Panc1 (cell line): ENCODE measurements at regions not wholly inside any gene's neighbourhood (a gene's known extent, or its start where the extent isn't known, plus 50 kb on each side); places are given as distances from the start of the nearest gene placed in this dataset.

ENCODE experiments used
- POLR2AphosphoS5 ChIP-seq: IDR thresholded peaks from 2 replicates; pipeline ENCODE4 v1.6.1; 2012; ENCODE audit warnings: mild to moderate bottlenecking, low read depth, low read length, moderate library complexity
- SIN3A ChIP-seq: IDR thresholded peaks from 2 replicates; pipeline ENCODE4 v1.6.1; 2012; ENCODE audit warnings: low read depth, mild to moderate bottlenecking, low read length, moderate library complexity, borderline replicate concordance; ENCODE audit not compliant: insufficient read depth
- TF ChIP-seq, protein P1 (sequence below): fragments of 450-650 bp; IDR thresholded peaks from 2 replicates; pipeline ENCODE4 v1.5.1; 2017; ENCODE audit warnings: mild to moderate bottlenecking
- TF ChIP-seq, protein P2 (sequence below), 2 experiments: IDR thresholded peaks; 2 replicates each; pipeline ENCODE4 v1.6.1; 2011 to 2012; ENCODE audit warnings: low read depth in 2 of 2, control low read depth in 1 of 2, low read length in 1 of 2, mild to moderate bottlenecking in 1 of 2, moderate library complexity in 1 of 2; ENCODE audit not compliant: insufficient read depth in 1 of 2

DNA sequence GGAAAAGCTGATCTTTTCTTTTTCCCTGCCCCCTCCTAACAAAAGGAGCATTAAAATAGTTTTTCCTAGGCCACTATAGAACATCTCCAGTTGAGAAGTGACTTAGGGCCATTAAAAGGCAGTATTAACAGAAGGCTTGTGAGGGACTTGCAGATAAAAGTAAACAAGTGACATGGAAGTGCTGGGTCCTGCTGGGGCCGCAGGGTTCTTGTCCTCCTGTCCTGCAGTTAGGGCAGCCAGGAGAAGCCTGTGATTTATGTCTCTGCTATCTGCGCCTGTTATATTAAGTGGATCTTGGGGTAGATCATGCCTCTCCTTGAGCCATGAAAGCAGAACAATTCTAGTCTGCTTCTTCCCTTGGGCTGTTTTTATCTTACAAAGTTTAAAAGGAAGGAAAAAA, 271.4 kb upstream of the C11orf87 start:
- TF ChIP-seq, protein P1, sequence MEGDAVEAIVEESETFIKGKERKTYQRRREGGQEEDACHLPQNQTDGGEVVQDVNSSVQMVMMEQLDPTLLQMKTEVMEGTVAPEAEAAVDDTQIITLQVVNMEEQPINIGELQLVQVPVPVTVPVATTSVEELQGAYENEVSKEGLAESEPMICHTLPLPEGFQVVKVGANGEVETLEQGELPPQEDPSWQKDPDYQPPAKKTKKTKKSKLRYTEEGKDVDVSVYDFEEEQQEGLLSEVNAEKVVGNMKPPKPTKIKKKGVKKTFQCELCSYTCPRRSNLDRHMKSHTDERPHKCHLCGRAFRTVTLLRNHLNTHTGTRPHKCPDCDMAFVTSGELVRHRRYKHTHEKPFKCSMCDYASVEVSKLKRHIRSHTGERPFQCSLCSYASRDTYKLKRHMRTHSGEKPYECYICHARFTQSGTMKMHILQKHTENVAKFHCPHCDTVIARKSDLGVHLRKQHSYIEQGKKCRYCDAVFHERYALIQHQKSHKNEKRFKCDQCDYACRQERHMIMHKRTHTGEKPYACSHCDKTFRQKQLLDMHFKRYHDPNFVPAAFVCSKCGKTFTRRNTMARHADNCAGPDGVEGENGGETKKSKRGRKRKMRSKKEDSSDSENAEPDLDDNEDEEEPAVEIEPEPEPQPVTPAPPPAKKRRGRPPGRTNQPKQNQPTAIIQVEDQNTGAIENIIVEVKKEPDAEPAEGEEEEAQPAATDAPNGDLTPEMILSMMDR: no peak
- no peak for TF ChIP-seq POLR2AphosphoS5
- no peak for TF ChIP-seq SIN3A
- TF ChIP-seq, protein P2, sequence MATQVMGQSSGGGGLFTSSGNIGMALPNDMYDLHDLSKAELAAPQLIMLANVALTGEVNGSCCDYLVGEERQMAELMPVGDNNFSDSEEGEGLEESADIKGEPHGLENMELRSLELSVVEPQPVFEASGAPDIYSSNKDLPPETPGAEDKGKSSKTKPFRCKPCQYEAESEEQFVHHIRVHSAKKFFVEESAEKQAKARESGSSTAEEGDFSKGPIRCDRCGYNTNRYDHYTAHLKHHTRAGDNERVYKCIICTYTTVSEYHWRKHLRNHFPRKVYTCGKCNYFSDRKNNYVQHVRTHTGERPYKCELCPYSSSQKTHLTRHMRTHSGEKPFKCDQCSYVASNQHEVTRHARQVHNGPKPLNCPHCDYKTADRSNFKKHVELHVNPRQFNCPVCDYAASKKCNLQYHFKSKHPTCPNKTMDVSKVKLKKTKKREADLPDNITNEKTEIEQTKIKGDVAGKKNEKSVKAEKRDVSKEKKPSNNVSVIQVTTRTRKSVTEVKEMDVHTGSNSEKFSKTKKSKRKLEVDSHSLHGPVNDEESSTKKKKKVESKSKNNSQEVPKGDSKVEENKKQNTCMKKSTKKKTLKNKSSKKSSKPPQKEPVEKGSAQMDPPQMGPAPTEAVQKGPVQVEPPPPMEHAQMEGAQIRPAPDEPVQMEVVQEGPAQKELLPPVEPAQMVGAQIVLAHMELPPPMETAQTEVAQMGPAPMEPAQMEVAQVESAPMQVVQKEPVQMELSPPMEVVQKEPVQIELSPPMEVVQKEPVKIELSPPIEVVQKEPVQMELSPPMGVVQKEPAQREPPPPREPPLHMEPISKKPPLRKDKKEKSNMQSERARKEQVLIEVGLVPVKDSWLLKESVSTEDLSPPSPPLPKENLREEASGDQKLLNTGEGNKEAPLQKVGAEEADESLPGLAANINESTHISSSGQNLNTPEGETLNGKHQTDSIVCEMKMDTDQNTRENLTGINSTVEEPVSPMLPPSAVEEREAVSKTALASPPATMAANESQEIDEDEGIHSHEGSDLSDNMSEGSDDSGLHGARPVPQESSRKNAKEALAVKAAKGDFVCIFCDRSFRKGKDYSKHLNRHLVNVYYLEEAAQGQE (IDR thresholded peaks at IDR 0.05; ENCODE audit: insufficient read depth in 1 of 2, low read depth in 2 of 2, low read length in 1 of 2): no peak
